Fibroblast of skin of scalp (primary cell): ENCODE measurements at regions not wholly inside any gene's neighbourhood (a gene's known extent, or its start where the extent isn't known, plus 50 kb on each side); places are given as distances from the start of the nearest gene placed in this dataset.

ENCODE experiments used
- DNase-seq: peaks from one replicate; pipeline ENCODE4 v3.0.0-alpha.2; 2013

DNA sequence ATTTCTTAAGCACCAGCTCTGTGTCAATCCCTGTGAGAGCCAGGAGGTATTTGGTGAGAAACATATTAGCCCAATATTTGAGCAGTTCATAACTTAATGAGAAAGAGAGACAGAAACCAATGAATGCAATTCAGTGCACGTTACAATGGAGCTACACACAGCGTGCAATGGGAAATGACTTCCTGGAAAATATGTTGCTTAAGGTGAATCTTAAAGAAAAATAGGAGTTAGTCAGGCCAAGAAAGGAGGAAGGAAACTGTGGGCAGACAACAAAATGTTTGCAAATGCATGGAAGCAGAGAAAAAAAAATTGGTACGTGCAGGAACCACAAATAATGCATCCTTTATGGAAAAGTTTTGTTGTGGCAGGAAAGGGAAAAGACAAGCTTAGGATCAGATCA, 481.7 kb downstream of the BCAT1 start:
- no peak for DNase-seq

DNA sequence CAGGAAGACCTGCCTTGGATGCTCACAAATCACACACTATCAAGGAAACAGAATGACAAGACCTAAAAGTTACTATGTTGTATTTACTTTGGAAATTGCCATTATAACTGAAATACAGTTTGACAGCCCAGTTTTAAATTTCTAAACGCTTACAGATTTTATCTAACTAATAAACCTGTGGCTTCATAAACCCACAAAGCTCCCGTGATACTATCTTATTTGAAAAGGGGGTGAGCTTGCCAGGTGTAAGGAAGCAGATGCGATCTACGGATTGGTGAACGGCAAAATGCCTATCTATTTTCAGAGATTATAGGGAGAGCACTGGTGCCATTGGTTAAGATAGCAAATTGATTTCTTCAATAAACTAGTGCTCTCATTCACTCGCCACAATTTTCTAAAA, 485.5 kb downstream of the BCAT1 start:
- DNase-seq: no peak

- DNase-seq: no peak
These were observed 486.0 kb downstream of the BCAT1 start for GRCh38 chr12:24462946-24463345.

DNA sequence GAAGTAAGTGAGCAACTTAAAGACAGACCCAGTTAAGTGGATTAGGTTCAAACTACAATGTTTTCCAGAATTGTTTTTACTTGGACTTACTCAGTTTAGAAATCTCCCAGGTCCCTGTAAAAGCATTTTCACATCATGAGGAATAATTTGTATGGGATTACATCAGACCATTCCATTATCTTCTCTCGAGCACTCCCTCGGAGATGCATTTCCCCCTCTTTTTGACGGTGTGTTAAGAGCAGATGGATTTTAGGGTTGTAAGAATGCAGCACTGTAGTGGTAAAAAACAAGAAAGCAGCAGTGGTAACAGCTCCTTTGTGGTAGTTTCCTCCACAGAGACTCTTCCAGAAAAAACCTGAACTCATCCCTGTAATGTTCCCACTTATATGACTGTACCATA, 488.4 kb downstream of the BCAT1 start:
- DNase-seq: no peak

DNA sequence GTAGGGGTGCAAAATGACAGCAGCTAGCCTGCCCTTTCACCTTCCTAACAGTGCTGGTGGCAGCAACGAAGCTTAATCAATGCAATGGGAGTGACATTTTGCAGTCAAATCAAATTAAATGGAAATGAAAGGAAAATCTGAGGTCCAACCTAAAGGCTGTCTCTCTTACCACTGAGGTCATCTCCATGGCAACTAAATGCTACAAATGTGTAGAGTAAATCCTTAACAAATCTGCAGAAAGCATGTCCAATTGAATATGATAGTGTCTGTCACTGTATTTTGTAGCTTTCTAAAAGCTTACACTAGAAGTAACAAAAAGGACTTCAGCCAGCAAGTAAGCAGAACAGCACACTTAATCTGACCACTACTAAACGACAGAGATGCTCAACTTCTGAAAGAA, 488.8 kb downstream of the BCAT1 start:
- no peak for DNase-seq

- no peak for DNase-seq
These were observed 493.1 kb downstream of the BCAT1 start for GRCh38 chr12:24455811-24456210.

DNA sequence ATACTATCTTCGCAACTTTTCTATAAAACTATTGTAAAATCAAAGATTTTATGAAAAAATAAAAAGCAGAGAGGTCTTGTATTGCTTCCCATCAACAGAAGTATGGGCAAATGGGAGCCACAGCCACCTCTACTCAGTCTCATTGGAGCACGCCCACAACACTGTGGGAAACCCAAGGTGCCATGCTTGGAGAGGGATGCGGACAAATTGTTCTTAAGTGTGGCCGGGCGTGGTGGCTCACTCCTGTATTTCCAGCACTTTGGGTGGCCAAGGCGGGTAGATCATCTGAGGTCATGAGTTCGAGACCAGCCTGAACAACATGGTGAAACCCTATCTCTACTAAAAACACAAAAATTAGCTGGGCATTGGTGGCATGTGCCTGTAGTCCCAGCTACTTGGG, 498.2 kb upstream of the SOX5 start:
- no peak for DNase-seq

DNA sequence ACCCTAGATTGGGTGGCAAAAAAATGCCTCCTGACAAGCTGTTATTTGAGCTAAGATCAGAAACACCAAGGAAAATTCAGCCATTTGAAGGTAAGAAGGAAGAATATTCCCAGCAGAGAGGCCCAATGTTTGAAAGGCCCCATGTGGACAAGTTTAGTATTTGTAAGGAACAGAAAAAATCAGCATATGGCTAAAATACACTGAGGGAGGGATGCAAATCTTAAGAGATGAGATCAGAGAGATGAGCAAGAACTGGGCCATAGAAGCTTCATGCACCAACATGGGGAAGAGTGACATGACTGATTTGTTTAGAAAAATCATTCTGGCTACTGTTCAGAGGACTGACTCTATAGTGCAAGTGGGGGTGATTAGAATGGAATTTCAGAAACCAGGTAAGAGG, 496.8 kb upstream of the SOX5 start:
- no peak for DNase-seq

- no peak for DNase-seq
These were observed 495.2 kb upstream of the SOX5 start for GRCh38 chr12:24444634-24445033.

- no peak for DNase-seq
These were observed 492.0 kb upstream of the SOX5 start for GRCh38 chr12:24441458-24441857.

DNA sequence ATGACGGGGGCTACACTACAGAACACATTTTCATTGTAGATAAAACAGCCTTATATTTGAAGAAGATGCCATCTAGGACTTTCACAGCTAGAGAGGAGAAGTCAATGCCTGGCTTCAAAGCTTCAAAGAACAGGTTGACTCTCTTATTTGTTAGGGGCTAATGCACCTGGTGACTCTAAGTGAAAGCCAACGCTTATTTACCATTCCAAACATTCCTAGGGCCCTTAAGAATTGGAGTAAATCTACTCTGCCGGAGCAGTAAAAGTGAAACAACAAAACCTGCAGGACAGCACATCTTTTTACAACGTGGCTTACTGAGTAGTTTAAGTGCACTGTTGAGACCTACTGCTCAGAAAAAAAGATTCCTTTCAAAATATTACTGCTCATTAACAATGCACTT, 487.2 kb upstream of the SOX5 start:
- no peak for DNase-seq

DNA sequence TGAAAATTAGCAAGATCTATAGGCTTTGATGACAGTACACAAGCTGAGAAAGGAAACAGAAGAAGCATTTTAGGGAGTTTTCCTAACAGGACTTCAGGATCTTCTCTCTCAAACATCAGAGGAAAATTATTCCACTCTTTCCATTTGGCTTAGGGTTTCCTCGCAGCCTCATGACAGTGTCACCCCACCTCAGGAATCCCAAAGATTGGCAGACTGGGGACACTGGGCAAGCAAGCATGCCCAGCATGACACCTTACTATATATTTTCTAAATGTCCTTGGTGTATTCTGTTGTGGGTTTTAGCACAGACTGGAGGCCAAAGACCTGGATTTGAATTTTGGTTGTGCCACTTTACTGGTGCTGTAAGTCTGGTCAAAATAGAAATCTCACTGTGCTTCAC, 482.4 kb upstream of the SOX5 start:
- no peak for DNase-seq

GRCh38 chr12:24427776-24428175, 478.3 kb upstream of the SOX5 start:
- DNase-seq: no peak

GRCh38 chr12:24425601-24425970, 476.1 kb upstream of the SOX5 start:
- DNase-seq: no peak

- no peak for DNase-seq
These were observed 475.6 kb upstream of the SOX5 start for GRCh38 chr12:24424889-24425600.

- no peak for DNase-seq
These were observed 474.9 kb upstream of the SOX5 start for GRCh38 chr12:24424376-24424775.

GRCh38 chr12:24423611-24424010, 474.1 kb upstream of the SOX5 start:
- DNase-seq: no peak

GRCh38 chr12:24421759-24422158, 472.3 kb upstream of the SOX5 start:
- DNase-seq: no peak

DNA sequence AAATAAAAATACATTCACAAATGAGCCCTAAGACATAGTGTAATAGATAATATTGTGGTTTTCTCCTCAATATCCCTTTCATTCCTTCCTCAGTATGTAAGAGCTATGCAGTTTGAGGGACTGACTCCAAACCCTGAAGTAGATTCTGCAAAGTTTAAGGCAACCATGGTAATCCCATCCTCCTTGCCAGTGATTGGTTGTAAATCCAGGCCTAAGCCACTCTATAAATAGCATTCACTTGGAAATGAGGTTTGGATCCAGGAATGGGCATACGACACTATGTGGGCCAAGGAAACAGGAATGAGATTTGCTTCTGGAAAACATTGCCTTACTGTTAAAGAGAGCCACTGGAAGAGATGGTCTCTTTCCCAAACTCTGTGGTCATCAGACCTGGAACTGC, 468.7 kb upstream of the SOX5 start:
- DNase-seq: no peak

DNA sequence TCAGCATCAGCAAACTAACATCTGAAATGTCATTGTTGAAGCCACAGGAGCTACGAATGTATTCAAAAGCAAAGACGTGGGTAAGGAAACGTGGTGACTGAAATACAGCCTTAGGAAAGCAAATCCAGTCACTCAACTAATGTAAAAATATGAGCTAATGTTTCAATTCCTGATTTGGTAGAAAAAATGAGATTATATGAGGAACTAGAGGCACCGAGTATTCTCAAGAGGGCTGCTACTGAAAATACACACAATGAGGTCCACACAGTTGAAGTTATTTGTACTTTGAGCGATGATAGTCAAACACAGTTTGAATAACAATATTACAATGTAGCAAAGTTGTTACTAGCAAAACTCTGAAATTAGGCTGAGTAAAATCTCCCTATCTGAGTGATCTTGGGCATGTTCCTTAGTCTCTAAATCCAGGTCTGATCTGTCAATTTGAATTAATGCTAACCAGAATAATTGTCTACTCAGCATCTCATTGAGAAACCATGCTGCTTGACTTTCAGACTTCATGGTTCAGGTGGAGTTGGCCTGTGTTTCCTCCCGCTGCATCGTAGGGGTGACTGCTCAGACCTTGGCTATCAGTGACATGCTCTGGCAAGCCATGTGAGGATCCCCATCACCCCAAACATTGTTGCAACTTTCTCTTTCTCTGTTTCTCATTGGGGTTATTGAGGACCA, 467.1 kb upstream of the SOX5 start:
- DNase-seq: no peak

DNA sequence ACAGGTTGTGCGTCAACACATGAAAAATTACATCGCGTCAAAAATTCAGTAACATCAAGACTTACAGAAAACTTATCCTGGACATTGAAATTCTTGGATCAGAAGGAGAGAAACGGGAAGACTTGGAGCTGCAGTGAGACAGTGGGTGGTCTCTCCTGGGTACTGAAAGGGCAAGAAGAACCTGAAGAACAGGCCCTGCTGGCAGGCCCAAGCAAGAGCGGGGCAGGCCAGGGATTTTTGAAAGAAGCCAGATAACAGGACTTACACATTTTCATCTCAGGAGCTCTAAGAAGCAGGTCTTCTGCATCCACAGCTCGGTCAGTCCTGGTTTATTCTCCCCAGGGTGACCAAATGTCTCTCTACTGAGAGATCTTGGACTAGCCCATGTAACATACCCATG, 466.5 kb upstream of the SOX5 start:
- no peak for DNase-seq

DNA sequence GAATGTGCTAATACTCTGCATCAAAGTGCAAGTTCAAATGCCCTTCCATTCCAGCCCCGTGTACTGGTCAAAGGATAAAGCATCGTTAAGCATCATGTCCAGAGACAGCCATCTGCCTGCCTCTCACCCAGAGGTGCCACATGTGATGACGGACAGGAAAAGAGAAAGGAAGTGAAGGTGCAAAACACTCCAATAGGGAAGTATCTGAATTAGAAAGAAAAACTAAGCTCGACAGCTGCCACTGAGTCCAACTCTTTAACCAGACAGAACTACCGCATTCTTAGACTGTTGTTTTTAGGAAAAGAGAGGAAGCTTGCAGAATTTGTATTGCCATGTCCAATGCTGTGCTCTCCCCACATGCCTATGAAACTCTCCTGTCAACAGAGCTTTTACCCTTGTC, 465.0 kb upstream of the SOX5 start:
- no peak for DNase-seq

- DNase-seq: no peak
These were observed 462.5 kb upstream of the SOX5 start for GRCh38 chr12:24411948-24412347.

- DNase-seq: no peak
These were observed 460.4 kb upstream of the SOX5 start for GRCh38 chr12:24409868-24410267.

DNA sequence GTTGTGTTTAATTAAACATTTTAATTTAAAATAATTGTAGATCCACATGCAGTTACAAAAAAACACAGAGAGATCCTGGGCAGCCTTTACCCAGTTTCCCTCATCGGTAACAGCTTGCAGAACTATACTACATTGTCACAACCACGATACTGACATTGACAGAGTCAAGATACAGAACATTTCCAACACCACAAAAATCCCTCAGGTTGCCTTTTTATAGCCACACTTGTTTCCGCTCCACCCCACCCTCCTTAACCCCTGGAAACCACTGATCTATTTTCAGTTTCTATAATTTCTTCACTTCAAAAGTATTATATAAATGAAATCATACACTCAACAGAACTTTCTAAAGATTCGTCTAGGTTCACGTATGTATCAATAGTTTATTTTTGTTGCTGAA, 458.8 kb upstream of the SOX5 start:
- no peak for DNase-seq
